ENCODE measurements at regions not wholly inside any gene's neighbourhood (a gene's known extent, or its start where the extent isn't known, plus 50 kb on each side); places are given as distances from the start of the nearest gene placed in this dataset.

GRCh38 chr13:61777271-61777670, 361.6 kb upstream of the PCDH20 start:
- DNase-seq (ENCODE audit: low spot score, unreplicated experiment) = no peak
- H3K4me3 Mint-ChIP-seq (ENCODE audit: low read depth) = no peak overlapping the region

DNA sequence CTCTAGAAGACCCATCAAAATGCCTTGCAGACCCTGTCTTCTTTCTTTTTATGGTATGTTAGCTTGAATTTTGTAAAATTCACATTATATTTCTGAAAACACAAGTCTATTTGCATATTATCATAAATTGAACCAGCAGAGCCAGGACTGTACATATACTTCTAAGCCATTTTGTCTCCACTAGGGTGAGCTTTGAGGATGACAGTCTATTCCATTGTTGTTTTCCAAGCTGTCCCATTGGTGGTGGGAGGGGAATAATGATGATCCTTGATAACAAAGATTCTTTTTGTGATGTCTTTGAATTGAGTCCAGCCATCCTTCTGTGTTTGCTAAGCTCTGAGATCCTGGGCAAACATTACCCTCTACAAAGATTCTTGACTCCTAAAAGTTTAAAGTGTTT, 359.3 kb upstream of the PCDH20 start:
- Mint-ChIP-seq H3K36me3 (ENCODE audit: insufficient read depth) (no peaks in the 10 kb centered on the region), H3K4me1 (ENCODE audit: low read depth) (peaks cover 4% of the 10 kb centered on the region), H3K9me3 (ENCODE audit: low read depth) (peaks cover 3% of the 10 kb centered on the region), H3K4me3 (ENCODE audit: low read depth) (no peak overlapping the region), H3K27ac (no peak overlapping the region), H3K27me3 (no peaks in the 10 kb centered on the region)
- no peak for DNase-seq (ENCODE audit: low spot score, unreplicated experiment)
- TF ChIP-seq CTCF (IDR thresholded peaks at IDR 0.05; ENCODE audit: unreplicated experiment) = no peak

More at GRCh38 chr13:61777271-61777670, 361.6 kb upstream of the PCDH20 start:
- Mint-ChIP-seq H3K27ac (no peak overlapping the region), H3K9me3 (ENCODE audit: low read depth) (peaks cover 3% of the 10 kb centered on the region), H3K4me1 (ENCODE audit: low read depth) (peaks cover 4% of the 10 kb centered on the region), H3K27me3 (no peaks in the 10 kb centered on the region), H3K36me3 (ENCODE audit: insufficient read depth) (no peaks in the 10 kb centered on the region)
- TF ChIP-seq CTCF (IDR thresholded peaks at IDR 0.05; ENCODE audit: unreplicated experiment) = no peak

GRCh38 chr13:61770681-61771080, 355.0 kb upstream of the PCDH20 start:
- H3K27me3 Mint-ChIP-seq = no peaks in the 10 kb centered on the region
- H3K4me3 Mint-ChIP-seq (ENCODE audit: low read depth) = no peak overlapping the region
- H3K27ac Mint-ChIP-seq = no peak overlapping the region
- H3K9me3 Mint-ChIP-seq (ENCODE audit: low read depth) = no peaks in the 10 kb centered on the region
- DNase-seq (ENCODE audit: low spot score, unreplicated experiment) = no peak
- H3K36me3 Mint-ChIP-seq (ENCODE audit: insufficient read depth) = no peaks in the 10 kb centered on the region
- peaks cover 4% of the 10 kb centered on the region for H3K4me1 Mint-ChIP-seq (ENCODE audit: low read depth)
- no peak for TF ChIP-seq CTCF (IDR thresholded peaks at IDR 0.05; ENCODE audit: unreplicated experiment)

GRCh38 chr13:61768175-61768574, 352.5 kb upstream of the PCDH20 start:
- H3K36me3 Mint-ChIP-seq (ENCODE audit: insufficient read depth) = no peaks in the 10 kb centered on the region
- TF ChIP-seq CTCF (IDR thresholded peaks at IDR 0.05; ENCODE audit: unreplicated experiment) = no peak
- H3K27me3 Mint-ChIP-seq = no peaks in the 10 kb centered on the region
- H3K4me3 Mint-ChIP-seq (ENCODE audit: low read depth) = no peak overlapping the region
- H3K9me3 Mint-ChIP-seq (ENCODE audit: low read depth) = no peaks in the 10 kb centered on the region
- H3K4me1 Mint-ChIP-seq (ENCODE audit: low read depth) = peaks cover 4% of the 10 kb centered on the region
- no peak for DNase-seq (ENCODE audit: low spot score, unreplicated experiment)
- H3K27ac Mint-ChIP-seq = no peak overlapping the region

DNA sequence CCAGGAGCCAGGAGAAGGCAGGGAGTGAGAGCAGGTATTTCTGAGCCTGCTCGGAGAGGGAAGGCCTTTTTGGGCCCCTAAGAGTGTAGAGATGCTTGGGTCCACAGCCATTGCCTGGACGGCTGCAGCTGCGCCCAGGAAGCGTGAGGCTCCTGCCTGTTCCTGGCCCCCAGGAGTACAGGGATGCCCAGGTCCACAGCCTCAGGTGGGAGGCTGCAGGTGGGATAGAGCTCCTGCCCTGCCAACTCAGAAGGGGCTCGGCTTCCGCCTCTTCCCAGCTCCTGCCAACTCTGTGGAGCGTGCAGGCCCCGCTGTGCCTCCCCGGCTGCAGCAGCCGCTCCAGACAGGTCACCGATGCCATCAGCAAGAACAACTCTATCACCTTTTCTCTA, 351.0 kb upstream of the PCDH20 start:
- TF ChIP-seq CTCF (IDR thresholded peaks at IDR 0.05; ENCODE audit: unreplicated experiment) = no peak
- peaks cover 4% of the 10 kb centered on the region for H3K4me1 Mint-ChIP-seq (ENCODE audit: low read depth)
- H3K36me3 Mint-ChIP-seq (ENCODE audit: insufficient read depth) = no peaks in the 10 kb centered on the region
- H3K27me3 Mint-ChIP-seq = no peaks in the 10 kb centered on the region
- H3K27ac Mint-ChIP-seq = no peak overlapping the region
- H3K4me3 Mint-ChIP-seq (ENCODE audit: low read depth) = no peak overlapping the region
- H3K9me3 Mint-ChIP-seq (ENCODE audit: low read depth) = no peaks in the 10 kb centered on the region
- DNase-seq (ENCODE audit: low spot score, unreplicated experiment) = no peak
